ENCODE measurements at regions not wholly inside any gene's neighbourhood (a gene's known extent, or its start where the extent isn't known, plus 50 kb on each side); places are given as distances from the start of the nearest gene placed in this dataset.

DNA sequence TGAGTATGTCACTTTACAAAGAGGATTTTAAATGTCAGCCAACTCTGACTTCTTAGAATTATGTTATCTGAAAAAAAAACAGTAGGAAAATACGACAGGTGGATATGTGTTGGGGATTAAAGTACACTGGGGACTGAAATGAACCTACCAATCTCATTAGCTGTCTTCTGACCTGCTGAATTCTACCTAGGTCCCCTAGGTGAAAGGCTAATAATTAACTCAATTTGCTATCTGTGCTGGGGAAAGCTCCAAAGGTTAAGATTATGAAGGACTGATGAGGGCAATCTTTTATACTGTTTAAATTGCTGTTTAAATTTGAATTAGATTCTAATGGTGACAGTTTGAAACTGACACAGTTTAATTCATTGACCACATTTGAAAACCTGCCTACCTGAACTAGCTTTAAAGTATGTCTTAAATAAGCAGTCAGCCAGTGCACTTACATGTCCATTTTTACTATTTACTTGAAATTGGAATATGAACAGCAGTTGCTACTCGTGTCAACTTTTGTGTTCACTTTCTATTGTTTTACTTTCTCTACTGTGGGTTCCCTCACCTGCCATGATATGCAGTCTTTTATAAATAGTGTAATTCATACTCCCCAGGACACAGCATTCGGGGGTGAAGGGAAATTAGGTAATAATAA, 977.3 kb downstream of the C4orf33 start:
- WGBS (ENCODE audit: insufficient coverage, insufficient replicate concordance, low lambda C conversion rate, missing lambda C conversion rate) = 0% methylated on average over 3 of the region's 3 CpGs
- POLR2A ChIA-PET = no interaction called here
- FAIRE-seq (no peak), ATAC-seq (no peak), DNase-seq (ENCODE audit: low read depth, low spot score) (no peak)
- Histone ChIP-seq H2AFZ (ENCODE audit: control insufficient read depth, low read depth, low read length) (no peak overlapping the region), H3K4me2 (ENCODE audit: control insufficient read depth, insufficient read depth) (no peak overlapping the region), H3K27me3 (replicated peaks in 1 of 2; ENCODE audit: control insufficient read depth in 2 of 2, insufficient read depth in 2 of 2, low read length in 1 of 2) (no peaks in the 10 kb centered on the region), H3K9me3 (replicated peaks; ENCODE audit: control insufficient read depth, insufficient read depth, low read length) (no peaks in the 10 kb centered on the region), H3K27ac (ENCODE audit: control insufficient read depth, insufficient read depth) (no peak overlapping the region), H3K4me1 (ENCODE audit: control insufficient read depth, insufficient read depth, low read length) (no peaks in the 10 kb centered on the region), H3K36me3 (ENCODE audit: control insufficient read depth in 2 of 2, insufficient read depth in 2 of 2, low read length in 1 of 2) (no peaks in the 10 kb centered on the region), H3K9ac (ENCODE audit: control insufficient read depth, insufficient read depth, low read length) (no peak overlapping the region), H4K20me1 (ENCODE audit: control insufficient read depth, insufficient read depth) (no peaks in the 10 kb centered on the region), H3K79me2 (ENCODE audit: control insufficient read depth, insufficient read depth, low read length) (no peaks in the 10 kb centered on the region), H3K4me3 (no peak overlapping the region)
- intact Hi-C loops (cut with micrococcal nuclease; ENCODE audit: unreplicated experiment) (no loop called here), in situ Hi-C loops (cut with MboI) (no loop called here)
- SMC1A ChIA-PET (ENCODE audit: uncharacterized antibody, unreplicated experiment) = interaction anchor here (1.0 to 1.1 kb wide), 2 partner anchors 45 to 115 kb away, joined by 3 read pairs; no protein-coding TSS in a partner anchor
- RAD21 ChIA-PET (ENCODE audit: unreplicated experiment) = interaction anchor here (1.5 kb wide), 1 partner anchor 147 kb away, joined by 3 read pairs; no protein-coding TSS in a partner anchor
- TF ChIP-seq NFXL1 (IDR thresholded peaks at IDR 0.05; ENCODE audit: borderline replicate concordance) (no peak), NRF1 (conservative IDR thresholded peaks at IDR 0.05; ENCODE audit: low read depth, low read length) (no peak), PKNOX1 (IDR thresholded peaks at IDR 0.05) (no peak), BCL11A (IDR thresholded peaks at IDR 0.05; ENCODE audit: low read depth, low read length) (no peak), DPF2 (IDR thresholded peaks at IDR 0.05) (no peak), RCOR1 (conservative IDR thresholded peaks at IDR 0.05; ENCODE audit: low read depth, low read length) (no peak), NFYB (IDR thresholded peaks at IDR 0.05; ENCODE audit: insufficient read depth, low read depth, low read length) (no peak), SUZ12 (IDR thresholded peaks at IDR 0.05; ENCODE audit: unreplicated experiment) (no peak), KAT2A (conservative IDR thresholded peaks at IDR 0.05; ENCODE audit: control insufficient read depth, low read depth, low read length) (no peak), ATF7 (IDR thresholded peaks at IDR 0.05; ENCODE audit: low read depth) (no peak), E2F4 (IDR thresholded peaks at IDR 0.05; ENCODE audit: low read depth, low read length) (no peak), BRCA1 (IDR thresholded peaks at IDR 0.05; ENCODE audit: low read depth, low read length) (no peak), SPI1 (IDR thresholded peaks at IDR 0.05; ENCODE audit: borderline replicate concordance, insufficient read depth, low read depth, low read length) (no peak), YY1 (IDR thresholded peaks at IDR 0.05; ENCODE audit: low read depth, low read length) (no peak), IKZF2 (IDR thresholded peaks at IDR 0.05) (no peak)
- TF ChIP-seq, protein P1, sequence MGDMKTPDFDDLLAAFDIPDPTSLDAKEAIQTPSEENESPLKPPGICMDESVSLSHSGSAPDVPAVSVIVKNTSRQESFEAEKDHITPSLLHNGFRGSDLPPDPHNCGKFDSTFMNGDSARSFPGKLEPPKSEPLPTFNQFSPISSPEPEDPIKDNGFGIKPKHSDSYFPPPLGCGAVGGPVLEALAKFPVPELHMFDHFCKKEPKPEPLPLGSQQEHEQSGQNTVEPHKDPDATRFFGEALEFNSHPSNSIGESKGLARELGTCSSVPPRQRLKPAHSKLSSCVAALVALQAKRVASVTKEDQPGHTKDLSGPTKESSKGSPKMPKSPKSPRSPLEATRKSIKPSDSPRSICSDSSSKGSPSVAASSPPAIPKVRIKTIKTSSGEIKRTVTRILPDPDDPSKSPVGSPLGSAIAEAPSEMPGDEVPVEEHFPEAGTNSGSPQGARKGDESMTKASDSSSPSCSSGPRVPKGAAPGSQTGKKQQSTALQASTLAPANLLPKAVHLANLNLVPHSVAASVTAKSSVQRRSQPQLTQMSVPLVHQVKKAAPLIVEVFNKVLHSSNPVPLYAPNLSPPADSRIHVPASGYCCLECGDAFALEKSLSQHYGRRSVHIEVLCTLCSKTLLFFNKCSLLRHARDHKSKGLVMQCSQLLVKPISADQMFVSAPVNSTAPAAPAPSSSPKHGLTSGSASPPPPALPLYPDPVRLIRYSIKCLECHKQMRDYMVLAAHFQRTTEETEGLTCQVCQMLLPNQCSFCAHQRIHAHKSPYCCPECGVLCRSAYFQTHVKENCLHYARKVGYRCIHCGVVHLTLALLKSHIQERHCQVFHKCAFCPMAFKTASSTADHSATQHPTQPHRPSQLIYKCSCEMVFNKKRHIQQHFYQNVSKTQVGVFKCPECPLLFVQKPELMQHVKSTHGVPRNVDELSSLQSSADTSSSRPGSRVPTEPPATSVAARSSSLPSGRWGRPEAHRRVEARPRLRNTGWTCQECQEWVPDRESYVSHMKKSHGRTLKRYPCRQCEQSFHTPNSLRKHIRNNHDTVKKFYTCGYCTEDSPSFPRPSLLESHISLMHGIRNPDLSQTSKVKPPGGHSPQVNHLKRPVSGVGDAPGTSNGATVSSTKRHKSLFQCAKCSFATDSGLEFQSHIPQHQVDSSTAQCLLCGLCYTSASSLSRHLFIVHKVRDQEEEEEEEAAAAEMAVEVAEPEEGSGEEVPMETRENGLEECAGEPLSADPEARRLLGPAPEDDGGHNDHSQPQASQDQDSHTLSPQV (IDR thresholded peaks at IDR 0.05) = no peak
- TF ChIP-seq, protein P2, sequence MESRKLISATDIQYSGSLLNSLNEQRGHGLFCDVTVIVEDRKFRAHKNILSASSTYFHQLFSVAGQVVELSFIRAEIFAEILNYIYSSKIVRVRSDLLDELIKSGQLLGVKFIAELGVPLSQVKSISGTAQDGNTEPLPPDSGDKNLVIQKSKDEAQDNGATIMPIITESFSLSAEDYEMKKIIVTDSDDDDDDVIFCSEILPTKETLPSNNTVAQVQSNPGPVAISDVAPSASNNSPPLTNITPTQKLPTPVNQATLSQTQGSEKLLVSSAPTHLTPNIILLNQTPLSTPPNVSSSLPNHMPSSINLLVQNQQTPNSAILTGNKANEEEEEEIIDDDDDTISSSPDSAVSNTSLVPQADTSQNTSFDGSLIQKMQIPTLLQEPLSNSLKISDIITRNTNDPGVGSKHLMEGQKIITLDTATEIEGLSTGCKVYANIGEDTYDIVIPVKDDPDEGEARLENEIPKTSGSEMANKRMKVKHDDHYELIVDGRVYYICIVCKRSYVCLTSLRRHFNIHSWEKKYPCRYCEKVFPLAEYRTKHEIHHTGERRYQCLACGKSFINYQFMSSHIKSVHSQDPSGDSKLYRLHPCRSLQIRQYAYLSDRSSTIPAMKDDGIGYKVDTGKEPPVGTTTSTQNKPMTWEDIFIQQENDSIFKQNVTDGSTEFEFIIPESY (IDR thresholded peaks at IDR 0.05) = no peak
- BruUV-seq (replicated peaks) = no TSS peak
- CTCF ChIA-PET = no interaction called here

Measured in GM12878 (cell line).